Gastrocnemius medialis (tissue), 4 donors: ENCODE measurements at regions not wholly inside any gene's neighbourhood (a gene's known extent, or its start where the extent isn't known, plus 50 kb on each side); places are given as distances from the start of the nearest gene placed in this dataset.

Experiments used
- ATAC-seq, 2 donors: fragments of 150-250 bp; one replicate each; pipeline ENCODE4 v1.9.1; 2016
- DNase-seq, 2 donors: peaks; one replicate each; pipeline ENCODE4 v3.0.0-alpha.2; 2019
- H3K27ac ChIP-seq, 4 donors: fragments of 200-600 bp; sonication (generic); 1 replicate in 1 of 4; 2 replicates in 3 of 4; pipeline ENCODE4 v1.5.1; 2016 to 2018; ENCODE audit warnings: mild to moderate bottlenecking in 2 of 4, moderate library complexity in 1 of 4
- H3K27me3 ChIP-seq, 3 donors: fragments of 200-600 bp; sonication (generic) in 2 of 3; 1 replicate in 1 of 3; 2 replicates in 2 of 3; pipeline versions ENCODE4 v1.5.1 to v1.6.0; 2016 to 2019; ENCODE audit warnings: mild to moderate bottlenecking in 1 of 3, moderate library complexity in 1 of 3
- H3K36me3 ChIP-seq, 2 donors: fragments of 200-600 bp; sonication (generic) in 1 of 2; one replicate each; pipeline ENCODE4 v1.5.1; 2017 to 2018
- H3K4me1 ChIP-seq, 2 donors: fragments of 200-600 bp; sonication (generic) in 1 of 2; one replicate each; pipeline ENCODE4 v1.5.1; 2016 to 2017; ENCODE audit warnings: mild to moderate bottlenecking in 2 of 2
- H3K4me3 ChIP-seq, 4 donors: fragments of 200-600 bp; sonication (generic) in 3 of 4; 1 replicate in 1 of 4; 2 replicates in 3 of 4; pipeline ENCODE4 v1.5.1; 2016 to 2019; ENCODE audit warnings: mild to moderate bottlenecking in 2 of 4
- H3K9me3 ChIP-seq, 3 donors: fragments of 200-600 bp; sonication (generic) in 2 of 3; 1 replicate in 1 of 3; 2 replicates in 2 of 3; pipeline ENCODE4 v1.5.1; 2016 to 2019
- CTCF ChIP-seq, 5 experiments: fragments of 450-650 bp in 3 of 5; fragments of 200-600 bp in 2 of 5; sonication (generic) in 2 of 5; IDR thresholded peaks in 4 of 5; conservative IDR thresholded peaks in 1 of 5; 1 replicate in 4 of 5; 2 replicates in 1 of 5; pipeline ENCODE4 v1.5.1; 2016 to 2019; ENCODE audit warnings: antibody characterized with exemption in 5 of 5, mild to moderate bottlenecking in 3 of 5, moderate library complexity in 3 of 5
- POLR2A ChIP-seq, 2 donors: fragments of 450-650 bp; IDR thresholded peaks; one replicate each; pipeline ENCODE4 v1.6.1; 2017; ENCODE audit warnings: antibody characterized with exemption in 2 of 2, mild to moderate bottlenecking in 2 of 2, moderate library complexity in 2 of 2
- in situ Hi-C, 4 donors: fragments of 200-750 bp; cut with MboI; loops; one replicate each; pipeline versions ENCODE4 v1.15.0 to v1.8.0; 2017; ENCODE audit warnings: low sequenced_read_pairs in 4 of 4
- intact Hi-C: fragments of 100-400 bp; cut with DNase I; formaldehyde crosslinking; loops from one replicate; pipeline ENCODE4 v1.15.1; 2023; ENCODE audit warnings: low total_unique reads

DNA sequence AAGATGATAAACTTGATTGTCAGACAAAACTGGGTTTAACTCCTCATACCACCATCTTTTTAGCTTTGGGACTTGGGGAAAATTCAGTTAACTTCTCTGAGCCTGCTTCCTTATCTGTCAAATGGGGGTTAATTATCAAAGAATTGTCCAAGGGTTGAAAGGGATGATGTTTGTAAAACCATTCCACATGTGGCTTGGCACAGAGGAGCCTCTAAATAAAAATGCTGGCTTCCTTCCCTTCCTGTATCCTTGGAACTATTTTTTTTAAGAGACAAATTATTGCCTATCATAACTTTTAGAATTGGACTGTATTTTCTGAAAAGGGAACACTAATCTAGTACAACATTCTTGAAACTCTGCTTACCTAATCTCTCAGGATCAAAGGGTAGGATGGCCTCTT, 143.4 kb upstream of the USP24 start:
- DNase-seq, result no peak
- no peaks in the 10 kb centered on the region for H3K36me3 ChIP-seq
- no peak overlapping the region for H3K4me3 ChIP-seq
- in situ Hi-C loops (no loop called here), intact Hi-C loops (no loop called here)
- no peak for TF ChIP-seq CTCF (IDR thresholded peaks at IDR 0.05 in 4 of 5, conservative IDR thresholded peaks at IDR 0.05 in 1 of 5)
- no peak for TF ChIP-seq POLR2A (IDR thresholded peaks at IDR 0.05)
- ATAC-seq, result no peak
- no peaks in the 10 kb centered on the region for H3K27me3 ChIP-seq
- H3K4me1 ChIP-seq, result peaks cover 4 to 24% of the 10 kb centered on the region in 2 donors
- H3K27ac ChIP-seq, result no peak overlapping the region
- H3K9me3 ChIP-seq, result no peaks in the 10 kb centered on the region

- Histone ChIP-seq H3K4me3 (no peak overlapping the region), H3K9me3 (no peaks in the 10 kb centered on the region), H3K27ac (peak overlapping the region in 2 of 4 donors; percentile 59 to 73), H3K27me3 (no peaks in the 10 kb centered on the region), H3K36me3 (no peaks in the 10 kb centered on the region), H3K4me1 (peaks cover 11 to 21% of the 10 kb centered on the region in 2 donors)
- intact Hi-C loops (no loop called here), in situ Hi-C loops (no loop called here)
- no peak for ATAC-seq
- no peak for DNase-seq
- TF ChIP-seq CTCF (IDR thresholded peaks at IDR 0.05 in 4 of 5, conservative IDR thresholded peaks at IDR 0.05 in 1 of 5), result no peak
- TF ChIP-seq POLR2A (IDR thresholded peaks at IDR 0.05), result no peak
Observed at GRCh38 chr1:55355549-55355948, 140.4 kb upstream of the USP24 start.

GRCh38 chr1:55353707-55354620, 138.8 kb upstream of the USP24 start:
- Histone ChIP-seq H3K4me1 (peaks cover 11 to 21% of the 10 kb centered on the region in 2 donors), H3K4me3 (no peak overlapping the region), H3K9me3 (no peaks in the 10 kb centered on the region), H3K36me3 (no peaks in the 10 kb centered on the region), H3K27me3 (no peaks in the 10 kb centered on the region), H3K27ac (peak overlapping the region; percentile 38 to 73 (median 68))
- TF ChIP-seq CTCF (IDR thresholded peaks at IDR 0.05 in 4 of 5, conservative IDR thresholded peaks at IDR 0.05 in 1 of 5) (no peak), POLR2A (IDR thresholded peaks at IDR 0.05) (no peak)
- intact Hi-C loops (no loop called here), in situ Hi-C loops (no loop called here)
- ATAC-seq (peak; percentile 51 to 60), DNase-seq (peak; percentile 33 to 61)

GRCh38 chr1:55352811-55353180, 137.6 kb upstream of the USP24 start:
- H3K9me3 ChIP-seq, result no peaks in the 10 kb centered on the region
- no peaks in the 10 kb centered on the region for H3K27me3 ChIP-seq
- TF ChIP-seq POLR2A (IDR thresholded peaks at IDR 0.05), result no peak
- no peak for TF ChIP-seq CTCF (IDR thresholded peaks at IDR 0.05 in 4 of 5, conservative IDR thresholded peaks at IDR 0.05 in 1 of 5)
- H3K27ac ChIP-seq, result peak overlapping the region; percentile 38 to 73 (median 68)
- ATAC-seq (no peak), DNase-seq (no peak)
- in situ Hi-C loops, result no loop called here
- peaks cover 11 to 21% of the 10 kb centered on the region in 2 donors for H3K4me1 ChIP-seq
- intact Hi-C loops, result no loop called here
- no peak overlapping the region for H3K4me3 ChIP-seq
- no peaks in the 10 kb centered on the region for H3K36me3 ChIP-seq
